Smooth muscle cell (in vitro differentiated cells): ENCODE measurements at regions not wholly inside any gene's neighbourhood (a gene's known extent, or its start where the extent isn't known, plus 50 kb on each side); places are given as distances from the start of the nearest gene placed in this dataset.

Experiments
- DNase-seq: peaks from one replicate; lab custom pipeline; 2025; ENCODE audit not compliant: unreplicated experiment; lab: John Stamatoyannopoulos, UW
- H2AFZ ChIP-seq: fragments of 200-600 bp; sonication (generic); 2 replicates; pipeline ENCODE4 v1.6.0; 2016; ENCODE audit warnings: antibody characterized with exemption, low read depth, mild to moderate bottlenecking
- H3F3A ChIP-seq: fragments of 200-600 bp; sonication (generic); 2 replicates; pipeline ENCODE4 v1.6.0; 2017; ENCODE audit warnings: antibody characterized with exemption, low read depth
- H3K27ac ChIP-seq: fragments of 200-600 bp; sonication (generic); 2 replicates; pipeline ENCODE4 v1.5.1; 2016; ENCODE audit warnings: low read depth, mild to moderate bottlenecking
- H3K27me3 ChIP-seq: fragments of 200-600 bp; sonication (generic); 2 replicates; pipeline ENCODE4 v1.6.1; 2016; ENCODE audit warnings: low read depth, mild to moderate bottlenecking
- H3K36me3 ChIP-seq: fragments of 200-600 bp; sonication (generic); 2 replicates; pipeline ENCODE4 v1.5.1; 2016; ENCODE audit warnings: low read depth
- H3K4me1 ChIP-seq: fragments of 200-600 bp; sonication (generic); 2 replicates; pipeline ENCODE4 v1.5.1; 2016; ENCODE audit warnings: low read depth
- H3K4me2 ChIP-seq: fragments of 200-600 bp; sonication (generic); 2 replicates; pipeline ENCODE4 v1.6.0; 2016; ENCODE audit warnings: mild to moderate bottlenecking
- H3K4me3 ChIP-seq: fragments of 200-600 bp; sonication (generic); 2 replicates; pipeline ENCODE4 v1.5.1; 2016; ENCODE audit warnings: mild to moderate bottlenecking
- H3K79me2 ChIP-seq: fragments of 200-600 bp; sonication (generic); 2 replicates; pipeline ENCODE4 v1.6.0; 2016; ENCODE audit warnings: low read depth, mild to moderate bottlenecking
- H3K9ac ChIP-seq: fragments of 200-600 bp; sonication (generic); 2 replicates; pipeline ENCODE4 v1.6.0; 2016; ENCODE audit warnings: low read depth
- H3K9me3 ChIP-seq: fragments of 200-600 bp; sonication (generic); replicated peaks from 2 replicates; pipeline ENCODE4 v1.5.1; 2016; ENCODE audit warnings: low read depth
- H4K20me1 ChIP-seq: fragments of 200-600 bp; sonication (generic); 2 replicates; pipeline ENCODE4 v1.6.0; 2016; ENCODE audit warnings: low read depth
- CTCF ChIP-seq: fragments of 200-600 bp; sonication (generic); IDR thresholded peaks from 2 replicates; pipeline ENCODE4 v1.5.1; 2017; ENCODE audit warnings: borderline replicate concordance, mild to moderate bottlenecking, antibody characterized with exemption; ENCODE audit not compliant: insufficient read depth, poor library complexity, severe bottlenecking
- WGBS: methylation state at CpG from one replicate; pipeline ENCODE4 v1.1.7; 2016; ENCODE audit warnings: low lambda C conversion rate; 5-methylcytosine and 5-hydroxymethylcytosine counted together

DNA sequence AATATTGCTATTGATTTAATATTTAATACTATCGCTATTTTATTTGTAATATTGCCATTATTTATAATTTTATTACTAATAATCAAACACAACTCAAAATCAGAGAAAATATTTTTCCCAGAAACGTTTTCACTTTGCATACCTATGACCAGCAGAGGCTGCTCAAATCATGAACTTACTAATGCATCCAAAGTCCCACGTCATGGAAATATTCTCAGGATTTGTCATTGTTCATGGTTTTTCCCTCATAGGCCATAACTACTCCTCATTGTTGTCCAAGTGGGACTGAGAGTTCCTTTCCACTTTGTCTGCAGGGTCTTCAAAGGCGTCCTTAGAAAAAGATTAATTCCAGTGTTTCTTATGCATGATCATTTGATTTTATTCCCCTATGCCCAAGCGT lies 344.8 kb downstream of the THBS2 start:
- Histone ChIP-seq H3K27me3 (no peaks in the 10 kb centered on the region), H3K36me3 (no peaks in the 10 kb centered on the region), H3F3A (no peaks in the 10 kb centered on the region), H3K9ac (no peak overlapping the region), H3K27ac (no peak overlapping the region), H4K20me1 (no peaks in the 10 kb centered on the region), H3K4me3 (no peak overlapping the region), H3K4me2 (no peak overlapping the region), H3K9me3 (no peaks in the 10 kb centered on the region), H2AFZ (no peak overlapping the region), H3K4me1 (no peaks in the 10 kb centered on the region), H3K79me2 (no peaks in the 10 kb centered on the region)
- no peak for DNase-seq
- peak; percentile 17 for TF ChIP-seq CTCF
- 81% methylated on average over 5 of the region's 5 CpGs for WGBS

DNA sequence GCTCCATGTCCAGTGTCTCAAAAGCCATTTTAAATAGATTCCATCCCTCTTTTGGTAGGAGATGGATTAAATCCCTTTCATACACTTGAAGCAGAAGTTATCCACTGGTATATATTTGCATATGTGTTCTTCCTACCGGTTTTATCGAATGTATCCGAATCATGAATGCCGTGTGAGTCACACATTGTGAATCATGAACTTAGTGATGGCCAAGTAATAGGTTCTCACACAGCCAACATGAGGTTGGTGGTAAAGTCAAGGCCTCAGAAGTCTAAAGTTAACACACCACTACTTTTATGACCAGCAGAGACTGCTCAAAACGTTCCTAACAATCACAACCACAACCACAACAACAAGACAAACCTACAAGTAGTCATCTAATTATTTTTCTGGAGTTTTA lies 345.5 kb downstream of the THBS2 start:
- Histone ChIP-seq H4K20me1 (no peaks in the 10 kb centered on the region), H3K79me2 (no peaks in the 10 kb centered on the region), H3K9ac (no peak overlapping the region), H3K27me3 (no peaks in the 10 kb centered on the region), H3K27ac (no peak overlapping the region), H3K9me3 (no peaks in the 10 kb centered on the region), H3K4me1 (no peaks in the 10 kb centered on the region), H3F3A (no peaks in the 10 kb centered on the region), H3K4me3 (no peak overlapping the region), H2AFZ (no peak overlapping the region), H3K4me2 (no peak overlapping the region), H3K36me3 (no peaks in the 10 kb centered on the region)
- DNase-seq, result no peak
- WGBS, result 77% methylated on average over 5 of the region's 5 CpGs
- no peak for TF ChIP-seq CTCF

DNA sequence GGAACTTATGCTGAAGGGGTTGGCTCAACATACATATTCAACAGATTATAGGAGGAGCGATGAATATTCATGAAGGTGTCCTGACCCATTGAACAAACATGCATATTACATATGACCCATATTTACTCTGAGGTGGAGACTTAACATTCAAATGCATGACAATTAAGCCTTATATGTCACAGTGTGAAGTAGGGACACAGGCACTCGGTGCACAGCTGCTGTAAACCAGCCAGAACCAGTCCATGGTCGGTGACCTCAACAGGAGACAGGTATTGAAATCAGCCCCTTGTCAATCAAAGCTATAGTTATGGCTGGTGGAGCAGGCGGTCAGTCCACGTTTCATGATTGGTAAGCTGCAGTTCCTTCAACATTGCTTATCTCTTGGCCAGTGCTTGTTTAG lies 347.3 kb downstream of the THBS2 start:
- H3K9ac ChIP-seq, result no peak overlapping the region
- H3K27ac ChIP-seq, result no peak overlapping the region
- H3K27me3 ChIP-seq, result no peaks in the 10 kb centered on the region
- WGBS, result 77% methylated on average over 5 of the region's 5 CpGs
- H3K4me3 ChIP-seq, result no peak overlapping the region
- H3K79me2 ChIP-seq, result no peaks in the 10 kb centered on the region
- no peak for DNase-seq
- no peak overlapping the region for H3K4me2 ChIP-seq
- no peaks in the 10 kb centered on the region for H3K9me3 ChIP-seq
- H3F3A ChIP-seq, result no peaks in the 10 kb centered on the region
- no peak for TF ChIP-seq CTCF
- no peaks in the 10 kb centered on the region for H4K20me1 ChIP-seq
- H2AFZ ChIP-seq, result no peak overlapping the region
- no peaks in the 10 kb centered on the region for H3K4me1 ChIP-seq
- no peaks in the 10 kb centered on the region for H3K36me3 ChIP-seq

DNA sequence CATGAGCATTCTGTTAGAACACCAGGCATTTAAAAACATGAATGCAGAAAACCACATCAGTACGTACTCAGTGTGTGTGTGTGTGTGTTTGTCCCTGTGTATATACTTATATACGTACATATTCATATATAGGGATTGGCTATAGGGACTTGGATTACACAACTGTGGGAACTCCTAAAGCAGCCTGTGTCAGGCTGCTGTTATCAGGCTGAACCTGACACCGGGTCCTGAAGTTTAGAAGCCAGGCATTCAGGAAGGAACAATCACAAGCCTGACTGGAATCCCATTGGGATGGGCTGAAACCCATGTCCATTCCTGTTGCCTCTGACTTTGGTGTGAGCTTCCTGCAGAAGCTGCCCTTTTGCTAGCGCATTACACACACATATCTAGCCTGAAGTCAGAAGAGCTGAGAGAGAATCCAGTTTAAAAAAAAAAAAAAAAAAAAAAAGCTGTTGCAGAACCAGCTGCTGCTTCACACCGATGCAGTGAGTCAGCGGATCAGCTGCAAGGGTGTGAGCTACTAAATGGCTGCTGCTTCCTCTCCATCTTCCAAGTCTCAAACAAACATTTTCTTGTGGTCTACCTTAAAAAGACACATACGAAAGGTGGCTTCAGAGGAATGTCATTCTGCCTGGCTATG lies 348.1 kb downstream of the THBS2 start:
- no peaks in the 10 kb centered on the region for H4K20me1 ChIP-seq
- 66% methylated on average over 7 of the region's 7 CpGs for WGBS
- no peak overlapping the region for H3K27ac ChIP-seq
- H3K9ac ChIP-seq, result no peak overlapping the region
- H2AFZ ChIP-seq, result no peak overlapping the region
- no peak for DNase-seq
- no peaks in the 10 kb centered on the region for H3K4me1 ChIP-seq
- no peak for TF ChIP-seq CTCF
- no peaks in the 10 kb centered on the region for H3K9me3 ChIP-seq
- no peaks in the 10 kb centered on the region for H3F3A ChIP-seq
- no peak overlapping the region for H3K4me2 ChIP-seq
- H3K4me3 ChIP-seq, result no peak overlapping the region
- H3K79me2 ChIP-seq, result no peaks in the 10 kb centered on the region
- no peaks in the 10 kb centered on the region for H3K36me3 ChIP-seq
- no peaks in the 10 kb centered on the region for H3K27me3 ChIP-seq
